ENCODE measurements at regions not wholly inside any gene's neighbourhood (a gene's known extent, or its start where the extent isn't known, plus 50 kb on each side); places are given as distances from the start of the nearest gene placed in this dataset.

DNA sequence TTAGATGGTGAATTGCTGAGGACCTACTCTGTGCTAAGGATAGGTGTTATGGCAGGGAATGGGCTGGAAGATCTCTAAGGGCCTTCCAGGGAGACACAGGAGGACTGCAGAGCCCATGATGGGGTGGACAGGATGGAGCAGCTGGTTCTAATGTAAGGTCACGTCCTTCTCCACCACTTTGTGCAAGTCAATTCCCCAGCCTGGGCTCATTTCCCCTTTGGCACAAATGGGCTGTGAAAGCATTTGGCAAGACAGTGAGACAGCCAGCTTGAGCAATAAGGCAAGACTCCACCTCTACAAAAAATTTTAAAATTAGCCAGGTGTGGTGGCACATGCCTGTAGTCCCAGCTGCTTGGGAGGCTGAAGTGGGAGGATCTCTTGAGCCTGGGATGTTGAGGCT, 81.4 kb upstream of the THY1 start:
- peaks cover 4 to 8% of the 10 kb centered on the region in 2 donors for H3K36me3 Mint-ChIP-seq
- ATAC-seq (replicated peaks) (peak in 1 of 2 donors; percentile 23), DNase-seq (no peak)
- H3K4me3 Mint-ChIP-seq: no peak overlapping the region
- H3K9me3 Mint-ChIP-seq: peaks cover 5 to 9% of the 10 kb centered on the region in 2 donors
- H3K27ac Mint-ChIP-seq: no peak overlapping the region
- H3K4me1 Mint-ChIP-seq: peaks cover under 1 to 5% of the 10 kb centered on the region in 2 donors
- peaks cover 21 to 30% of the 10 kb centered on the region in 2 donors for H3K27me3 Mint-ChIP-seq

DNA sequence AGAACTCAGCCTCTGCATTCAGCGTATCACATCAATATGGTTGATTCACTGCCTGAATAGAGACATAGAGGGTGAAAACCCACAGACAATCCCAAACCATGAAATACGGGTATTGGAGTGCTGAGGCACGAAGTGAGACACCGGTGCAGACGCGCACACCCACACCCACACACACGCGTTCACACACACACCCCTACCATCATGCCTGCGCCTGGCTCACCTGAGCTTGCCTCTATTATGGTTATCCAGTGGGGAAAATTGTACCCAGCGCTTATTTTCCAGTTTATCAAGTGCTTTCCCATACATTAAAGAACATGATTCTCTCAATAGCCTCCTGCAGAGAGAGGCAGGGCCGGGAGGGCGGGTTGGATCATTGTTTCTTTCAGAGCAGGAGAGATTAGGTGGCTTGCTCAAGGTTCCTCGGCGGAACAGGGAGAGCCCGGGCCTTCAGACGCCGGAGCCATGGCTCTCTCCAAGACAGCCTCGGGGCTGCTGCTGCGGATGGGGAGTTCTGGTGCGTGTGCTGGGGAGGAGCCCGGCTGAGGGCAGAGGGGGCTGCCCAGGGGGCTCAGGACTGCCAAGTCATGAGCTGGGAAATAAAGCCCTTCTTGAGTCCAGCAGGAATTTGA, 78.9 kb upstream of the THY1 start:
- Mint-ChIP-seq H3K27me3 (peaks cover 40 to 44% of the 10 kb centered on the region in 2 donors), H3K27ac (no peak overlapping the region), H3K4me3 (no peak overlapping the region), H3K4me1 (no peaks in the 10 kb centered on the region), H3K9me3 (peaks cover 5 to 9% of the 10 kb centered on the region in 2 donors), H3K36me3 (peaks cover 4 to 8% of the 10 kb centered on the region in 2 donors)
- no peak for DNase-seq
- ATAC-seq (replicated peaks): no peak

DNA sequence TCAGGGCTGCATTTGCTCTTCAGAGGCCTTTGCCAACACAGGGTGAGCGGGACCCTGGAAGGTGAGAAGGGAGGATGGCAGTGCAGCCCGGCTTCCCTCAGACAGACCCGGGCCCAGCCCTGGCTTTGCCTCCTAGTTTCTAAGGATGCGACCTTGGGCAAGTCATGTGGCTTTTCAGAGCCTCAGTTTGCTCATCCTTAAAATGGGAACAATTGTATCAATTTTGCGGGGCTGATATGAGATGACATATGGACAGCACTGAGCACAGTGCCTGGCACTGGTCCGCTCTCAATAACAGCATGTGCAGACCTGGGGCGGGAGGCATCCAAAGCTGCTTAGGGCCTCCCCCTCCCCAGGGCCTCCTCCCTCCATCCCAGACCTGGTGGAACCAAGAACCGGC, 74.7 kb upstream of the THY1 start:
- no peak overlapping the region for H3K4me3 Mint-ChIP-seq
- H3K27me3 Mint-ChIP-seq: peaks cover 54% of the 10 kb centered on the region in 2 donors
- no peaks in the 10 kb centered on the region for H3K9me3 Mint-ChIP-seq
- DNase-seq: no peak
- no peak for ATAC-seq (replicated peaks)
- H3K27ac Mint-ChIP-seq: no peak overlapping the region
- no peaks in the 10 kb centered on the region for H3K36me3 Mint-ChIP-seq
- peaks cover 0 to 2% of the 10 kb centered on the region in 2 donors for H3K4me1 Mint-ChIP-seq

DNA sequence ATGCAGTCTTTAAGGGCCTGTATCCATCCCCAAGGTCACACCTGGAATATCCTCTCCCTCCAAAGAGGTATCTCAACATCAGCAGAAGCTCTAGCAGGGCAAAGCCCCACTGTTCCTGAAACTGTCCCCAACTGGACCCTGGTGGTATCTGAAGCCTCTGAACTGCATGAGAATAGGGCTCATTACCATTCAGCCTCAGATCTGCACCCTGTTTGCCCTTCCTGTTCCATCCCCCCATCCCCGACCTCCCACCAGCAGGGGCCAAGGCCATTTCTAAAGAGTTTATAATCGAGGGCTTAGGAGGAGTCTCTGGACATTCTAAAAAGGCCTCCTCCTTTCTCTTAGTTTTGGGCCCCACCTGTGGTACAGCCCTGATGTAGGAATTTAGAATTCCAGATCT, 74.0 kb upstream of the THY1 start:
- DNase-seq (no peak), ATAC-seq (replicated peaks) (no peak)
- peaks cover 0 to 2% of the 10 kb centered on the region in 2 donors for H3K4me1 Mint-ChIP-seq
- no peak overlapping the region for H3K27ac Mint-ChIP-seq
- H3K36me3 Mint-ChIP-seq: no peaks in the 10 kb centered on the region
- H3K9me3 Mint-ChIP-seq: no peaks in the 10 kb centered on the region
- H3K27me3 Mint-ChIP-seq: peaks cover 50% of the 10 kb centered on the region in 2 donors
- no peak overlapping the region for H3K4me3 Mint-ChIP-seq

DNA sequence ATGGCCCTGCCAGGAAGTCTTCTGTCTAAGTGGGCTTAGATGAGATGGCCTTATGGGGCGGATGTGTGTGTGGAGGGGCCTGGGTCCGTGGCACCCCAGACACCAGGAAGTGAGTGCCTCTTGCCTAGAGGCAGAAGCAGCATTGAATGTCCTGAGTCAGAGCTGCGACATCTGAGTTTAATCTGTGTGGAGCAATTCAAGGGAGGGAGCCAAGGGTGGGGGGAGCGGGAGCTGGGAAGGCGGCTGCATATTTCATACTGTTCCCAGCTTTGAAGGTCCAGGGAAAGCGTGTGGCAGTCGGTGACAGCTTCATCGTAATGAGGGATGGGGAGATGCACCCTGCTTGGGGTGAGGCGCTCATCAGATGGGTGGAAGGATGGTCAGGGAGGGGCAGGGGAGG, 73.5 kb upstream of the THY1 start:
- peaks cover 0 to 2% of the 10 kb centered on the region in 2 donors for H3K4me1 Mint-ChIP-seq
- H3K4me3 Mint-ChIP-seq: no peak overlapping the region
- H3K27me3 Mint-ChIP-seq: peaks cover 46 to 47% of the 10 kb centered on the region in 2 donors
- H3K36me3 Mint-ChIP-seq: no peaks in the 10 kb centered on the region
- no peak for ATAC-seq (replicated peaks)
- H3K9me3 Mint-ChIP-seq: no peaks in the 10 kb centered on the region
- no peak for DNase-seq
- no peak overlapping the region for H3K27ac Mint-ChIP-seq

DNA sequence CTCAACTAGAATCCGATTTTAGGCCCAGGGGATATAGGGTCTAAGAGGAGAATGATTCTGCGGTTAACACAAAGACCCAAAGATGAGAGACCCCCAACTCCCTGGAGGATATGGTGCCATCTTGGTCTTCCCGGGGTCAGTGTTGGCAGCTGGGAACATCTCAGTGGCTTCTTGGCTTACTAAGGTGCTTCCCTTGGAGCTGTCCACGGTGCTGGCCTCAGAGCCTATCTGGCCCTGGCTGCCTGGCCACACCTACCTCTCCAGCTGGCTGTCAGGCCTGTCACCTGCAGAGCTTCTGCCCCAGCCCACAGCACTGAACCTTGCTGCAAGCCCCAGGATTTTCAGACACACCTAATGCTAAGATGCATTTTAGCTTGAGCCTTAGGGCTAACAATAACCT, 70.7 kb upstream of the THY1 start:
- DNase-seq (no peak), ATAC-seq (replicated peaks) (peak in 1 of 2 donors; percentile 52)
- Mint-ChIP-seq H3K27me3 (peaks cover 43% of the 10 kb centered on the region in 2 donors), H3K36me3 (no peaks in the 10 kb centered on the region), H3K4me3 (no peak overlapping the region), H3K27ac (no peak overlapping the region), H3K4me1 (peaks cover 7 to 13% of the 10 kb centered on the region in 2 donors), H3K9me3 (no peaks in the 10 kb centered on the region)

DNA sequence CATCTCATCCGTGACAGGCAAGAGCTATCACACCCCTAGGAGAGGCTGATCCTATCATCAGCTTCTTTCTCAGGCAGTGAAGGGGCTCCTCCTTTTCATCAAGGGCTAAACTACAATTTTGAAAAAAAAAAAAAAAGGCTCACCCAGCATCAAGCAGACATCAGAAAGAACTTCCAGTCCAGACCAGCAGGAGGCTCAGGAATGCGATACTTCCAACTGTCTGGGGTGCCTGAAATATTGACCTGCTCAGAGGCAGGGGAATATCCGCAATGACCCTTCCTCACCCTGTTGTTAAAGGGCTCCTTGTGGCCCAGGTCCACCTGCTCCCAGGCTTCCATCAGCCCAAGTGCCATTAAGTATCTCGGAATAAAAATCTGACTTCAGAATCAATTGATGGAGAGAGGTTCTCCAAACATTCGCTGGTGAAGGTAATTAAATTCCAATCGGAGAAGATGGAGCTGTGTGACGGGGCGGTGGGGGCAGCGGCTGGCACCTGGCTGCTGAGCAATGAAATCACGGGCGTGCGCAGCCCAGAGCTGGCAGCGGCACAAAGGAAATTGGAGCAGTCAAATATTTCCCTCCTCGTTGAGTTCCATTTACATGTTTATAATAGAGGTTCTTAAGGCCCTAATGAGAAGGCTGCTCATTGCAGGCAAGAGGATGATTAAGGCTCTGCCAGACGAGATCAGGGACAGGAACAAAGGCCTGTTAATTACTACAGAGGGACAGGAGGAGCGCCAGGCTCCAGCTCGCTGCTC, 69.0 kb upstream of the THY1 start:
- DNase-seq (no peak), ATAC-seq (replicated peaks) (no peak)
- Mint-ChIP-seq H3K9me3 (no peaks in the 10 kb centered on the region), H3K4me3 (no peak overlapping the region), H3K27ac (no peak overlapping the region), H3K36me3 (no peaks in the 10 kb centered on the region), H3K27me3 (peaks cover 31 to 36% of the 10 kb centered on the region in 2 donors), H3K4me1 (peaks cover 9 to 14% of the 10 kb centered on the region in 2 donors)

DNA sequence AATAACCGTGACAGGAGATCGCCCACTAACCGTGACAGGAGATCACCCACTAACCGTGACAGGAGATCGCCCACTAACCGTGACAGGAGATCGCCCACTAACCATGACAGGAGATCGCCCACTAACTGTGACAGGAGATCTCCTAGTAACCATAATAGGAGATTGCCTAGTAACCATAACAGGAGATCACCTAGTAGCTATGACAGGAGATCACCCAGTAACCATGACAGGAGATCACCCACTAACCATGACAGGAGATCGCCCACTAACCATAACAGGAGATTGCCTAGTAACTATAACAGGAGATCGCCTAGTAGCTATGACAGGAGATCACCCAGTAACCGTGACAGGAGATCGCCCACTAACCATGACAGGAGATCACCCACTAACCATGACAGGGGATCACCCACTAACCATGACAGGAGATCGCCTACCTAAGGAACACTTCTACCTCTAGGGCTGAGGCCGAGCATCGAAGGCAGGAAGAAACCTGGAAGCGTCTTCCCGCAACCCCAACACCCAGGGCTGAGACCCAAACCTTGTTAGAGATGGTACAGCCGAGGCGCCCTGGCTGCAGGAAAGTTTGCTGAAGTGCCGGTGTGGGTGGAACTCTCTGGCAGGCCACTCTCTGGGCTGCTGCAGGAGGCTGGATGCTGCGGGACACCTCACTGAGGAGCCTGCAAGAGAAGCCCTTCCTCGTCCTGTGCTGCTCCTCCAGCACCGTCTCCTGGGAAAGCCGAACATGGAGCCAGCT, 67.5 kb upstream of the THY1 start:
- ATAC-seq (replicated peaks) (no peak), DNase-seq (no peak)
- Mint-ChIP-seq H3K4me3 (no peak overlapping the region), H3K9me3 (no peaks in the 10 kb centered on the region), H3K27me3 (peaks cover 25 to 30% of the 10 kb centered on the region in 2 donors), H3K36me3 (no peaks in the 10 kb centered on the region), H3K4me1 (peaks cover 12 to 22% of the 10 kb centered on the region in 2 donors), H3K27ac (no peak overlapping the region)

DNA sequence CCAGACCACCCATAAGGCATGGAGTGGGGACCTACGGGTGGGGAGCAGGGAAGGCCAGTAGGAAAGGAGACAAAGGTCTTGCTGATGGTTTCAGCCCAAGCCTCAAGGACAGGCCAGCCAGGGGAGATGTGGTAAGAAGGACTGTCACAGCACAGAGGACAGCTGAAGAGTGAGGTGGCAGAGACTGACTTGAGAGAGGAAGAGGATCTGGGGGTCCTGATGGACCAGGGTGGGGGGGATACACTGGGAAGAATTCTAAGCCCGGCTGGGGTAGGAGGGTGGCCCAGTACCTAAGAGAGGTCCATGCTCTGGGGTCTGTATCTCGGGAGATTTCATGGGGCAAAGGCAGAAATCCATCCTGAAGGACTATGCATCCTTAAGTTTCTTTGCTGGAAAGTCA, 66.1 kb upstream of the THY1 start:
- H3K27me3 Mint-ChIP-seq: peaks cover 14 to 31% of the 10 kb centered on the region in 2 donors
- no peak overlapping the region for H3K27ac Mint-ChIP-seq
- peaks cover 21 to 35% of the 10 kb centered on the region in 2 donors for H3K4me1 Mint-ChIP-seq
- ATAC-seq (replicated peaks): no peak
- DNase-seq: no peak
- H3K36me3 Mint-ChIP-seq: no peaks in the 10 kb centered on the region
- H3K4me3 Mint-ChIP-seq: no peak overlapping the region
- no peaks in the 10 kb centered on the region for H3K9me3 Mint-ChIP-seq

DNA sequence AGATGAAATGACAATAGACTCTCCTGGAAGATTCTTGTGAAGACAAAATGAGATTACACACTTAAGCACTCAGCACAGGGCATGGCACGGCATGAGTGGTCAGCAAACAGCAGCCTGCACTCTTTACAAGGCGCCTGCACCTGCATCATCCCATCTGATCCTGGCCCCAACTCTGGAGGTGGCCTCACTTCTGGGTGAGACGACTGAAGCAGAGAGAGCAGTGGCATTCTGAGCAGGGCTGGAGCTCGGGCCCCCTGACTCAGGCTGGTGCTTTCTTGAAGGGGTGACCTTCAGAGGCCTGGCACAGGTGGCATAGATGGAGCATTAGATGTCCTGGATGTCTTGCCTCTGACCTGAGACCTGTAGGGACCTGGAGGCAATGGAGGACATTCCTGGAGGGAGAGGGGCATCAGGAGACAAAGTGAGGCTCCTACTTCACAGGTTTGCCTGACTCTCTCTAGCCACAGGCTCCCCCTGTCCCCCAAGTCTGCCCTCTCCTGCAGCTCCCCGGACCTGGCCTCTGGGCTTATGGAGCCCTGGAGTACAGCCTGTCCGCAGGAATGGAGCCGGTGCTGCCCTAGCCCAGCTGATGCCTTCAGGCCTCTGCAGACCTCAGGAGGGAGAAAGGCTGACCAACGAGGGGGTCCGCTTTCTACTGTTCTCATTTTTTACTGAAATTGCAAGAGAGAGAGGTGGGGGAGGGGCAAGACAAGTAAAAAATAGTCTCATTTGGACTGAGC, 65.5 kb upstream of the THY1 start:
- ATAC-seq (replicated peaks): no peak
- no peak overlapping the region for H3K27ac Mint-ChIP-seq
- no peak overlapping the region for H3K4me3 Mint-ChIP-seq
- no peaks in the 10 kb centered on the region for H3K9me3 Mint-ChIP-seq
- peaks cover 14 to 31% of the 10 kb centered on the region in 2 donors for H3K27me3 Mint-ChIP-seq
- H3K36me3 Mint-ChIP-seq: no peaks in the 10 kb centered on the region
- peaks cover 21 to 35% of the 10 kb centered on the region in 2 donors for H3K4me1 Mint-ChIP-seq
- no peak for DNase-seq

DNA sequence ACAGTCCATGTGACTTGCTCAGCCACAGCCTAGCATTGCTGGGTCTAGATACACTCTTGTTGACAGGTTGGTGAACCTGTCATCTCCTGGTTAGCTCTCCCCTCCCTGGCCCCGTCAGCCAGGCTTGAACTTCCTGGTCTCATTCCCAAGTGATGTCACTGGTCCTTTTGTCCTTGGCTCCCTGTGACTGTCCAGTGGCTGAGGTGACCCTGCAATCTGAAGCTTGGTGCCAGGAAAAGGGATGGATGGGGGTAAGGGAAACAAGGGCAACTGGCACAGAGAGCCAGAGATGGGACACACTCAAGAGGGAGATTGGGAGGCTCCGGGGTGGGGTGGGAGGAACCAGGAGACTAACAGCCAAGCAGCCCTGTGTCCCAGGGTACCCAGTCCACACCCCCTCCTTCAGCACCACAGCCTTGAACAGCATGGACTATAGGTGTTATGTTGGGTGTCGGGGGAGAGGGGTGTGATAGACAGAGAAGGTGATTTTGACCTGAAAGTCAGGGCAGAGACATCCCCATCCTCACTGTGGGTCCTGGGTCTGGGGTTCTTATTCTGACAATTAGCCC, 63.8 kb upstream of the THY1 start:
- DNase-seq (no peak), ATAC-seq (replicated peaks) (no peak)
- H3K9me3 Mint-ChIP-seq: no peaks in the 10 kb centered on the region
- H3K27ac Mint-ChIP-seq: no peak overlapping the region
- H3K36me3 Mint-ChIP-seq: no peaks in the 10 kb centered on the region
- peaks cover 21 to 35% of the 10 kb centered on the region in 2 donors for H3K4me1 Mint-ChIP-seq
- no peak overlapping the region for H3K4me3 Mint-ChIP-seq
- H3K27me3 Mint-ChIP-seq: peaks cover 20 to 42% of the 10 kb centered on the region in 2 donors

DNA sequence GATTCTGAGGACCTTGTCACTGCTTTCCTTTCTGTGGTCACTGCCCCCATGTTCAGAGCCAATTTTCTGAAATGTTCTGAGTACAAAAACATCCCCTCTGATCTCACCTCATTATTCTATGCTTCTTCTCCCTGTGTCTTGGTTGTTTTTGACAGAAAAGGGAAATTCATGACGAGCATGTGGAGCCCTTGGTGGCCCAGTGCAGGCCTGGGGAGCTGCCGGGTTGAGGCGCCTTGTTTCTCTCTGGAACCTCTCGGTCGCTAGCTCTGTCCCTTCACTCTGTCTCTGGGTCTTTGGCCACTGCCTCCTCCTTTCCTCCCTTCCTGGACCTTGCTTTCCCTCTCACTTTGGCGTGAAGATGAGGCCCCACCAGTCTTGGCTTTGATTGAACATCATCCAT, 63.0 kb upstream of the THY1 start:
- Mint-ChIP-seq H3K4me1 (peaks cover 26 to 39% of the 10 kb centered on the region in 2 donors), H3K9me3 (no peaks in the 10 kb centered on the region)
- no peak for DNase-seq

DNA sequence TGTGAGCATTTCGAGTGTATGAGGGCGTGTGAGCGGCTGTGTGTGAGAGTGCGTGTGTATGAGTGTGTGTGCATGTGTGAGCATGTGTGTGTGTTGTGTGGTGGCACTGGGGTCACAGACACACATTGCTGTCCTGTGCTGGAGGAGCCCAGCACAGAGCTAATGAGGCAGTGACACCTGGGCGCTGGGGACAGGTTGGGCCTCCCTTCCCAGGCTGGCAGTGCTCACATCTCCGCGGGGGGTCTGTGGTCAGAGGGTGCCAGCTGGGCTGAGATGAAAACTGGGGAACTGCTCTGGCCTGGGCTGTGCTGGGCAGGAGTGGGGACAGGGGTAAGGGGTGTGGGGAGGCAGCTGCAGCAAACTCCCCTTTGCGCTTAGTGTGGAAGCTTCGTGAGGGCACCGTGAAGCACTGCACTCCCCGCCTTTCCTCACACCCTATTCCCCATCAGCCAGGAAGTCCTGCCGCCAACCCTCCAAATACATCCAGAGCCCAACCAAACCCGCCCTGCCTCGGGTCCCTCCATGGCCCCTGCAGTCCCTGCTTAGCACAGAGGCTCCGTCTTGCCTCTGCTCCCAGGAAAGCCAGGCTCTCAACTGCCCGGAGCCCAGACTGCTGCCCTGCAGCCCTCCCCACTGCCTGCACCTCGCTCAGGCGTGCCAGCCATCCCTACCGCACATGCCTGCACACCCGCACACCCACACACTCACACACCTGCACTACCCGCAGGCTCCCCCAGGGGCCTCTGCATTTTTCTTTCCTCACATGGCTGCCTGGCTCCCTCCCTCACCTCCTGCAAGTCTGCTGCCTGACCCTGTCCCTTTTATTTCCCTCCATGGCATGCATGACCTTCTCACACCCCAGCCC, 62.0 kb upstream of the THY1 start:
- peak; percentile 62 to 70 for ATAC-seq (replicated peaks)
- H3K4me1 Mint-ChIP-seq: peaks cover 27 to 45% of the 10 kb centered on the region in 2 donors
- H3K4me3 Mint-ChIP-seq: no peak overlapping the region
- H3K36me3 Mint-ChIP-seq: no peaks in the 10 kb centered on the region
- H3K9me3 Mint-ChIP-seq: no peaks in the 10 kb centered on the region
- peak; percentile 36 for DNase-seq
- no peak overlapping the region for H3K27ac Mint-ChIP-seq
- peaks cover 35 to 49% of the 10 kb centered on the region in 2 donors for H3K27me3 Mint-ChIP-seq

More for the DNA sequence above, 63.0 kb upstream of the THY1 start:
- Mint-ChIP-seq H3K36me3 (no peaks in the 10 kb centered on the region), H3K27me3 (peaks cover 26 to 42% of the 10 kb centered on the region in 2 donors), H3K4me3 (no peak overlapping the region), H3K27ac (no peak overlapping the region)
- no peak for ATAC-seq (replicated peaks)
